Suprapubic skin (tissue), 3 donors: ENCODE measurements at regions not wholly inside any gene's neighbourhood (a gene's known extent, or its start where the extent isn't known, plus 50 kb on each side); places are given as distances from the start of the nearest gene placed in this dataset.

Experiments used
- POLR2A ChIP-seq, 2 donors: fragments of 450-650 bp; IDR thresholded peaks; one replicate each; pipeline ENCODE4 v1.6.1; 2017; ENCODE audit warnings: antibody characterized with exemption in 2 of 2, mild to moderate bottlenecking in 2 of 2, moderate library complexity in 2 of 2
- TF ChIP-seq, protein P1 (sequence below), 2 donors: fragments of 200-600 bp in 1 of 2; fragments of 450-650 bp in 1 of 2; sonication (generic) in 1 of 2; IDR thresholded peaks; one replicate each; pipeline ENCODE4 v1.5.1; 2016 to 2019; ENCODE audit warnings: antibody characterized with exemption in 2 of 2, mild to moderate bottlenecking in 1 of 2, moderate library complexity in 1 of 2

DNA sequence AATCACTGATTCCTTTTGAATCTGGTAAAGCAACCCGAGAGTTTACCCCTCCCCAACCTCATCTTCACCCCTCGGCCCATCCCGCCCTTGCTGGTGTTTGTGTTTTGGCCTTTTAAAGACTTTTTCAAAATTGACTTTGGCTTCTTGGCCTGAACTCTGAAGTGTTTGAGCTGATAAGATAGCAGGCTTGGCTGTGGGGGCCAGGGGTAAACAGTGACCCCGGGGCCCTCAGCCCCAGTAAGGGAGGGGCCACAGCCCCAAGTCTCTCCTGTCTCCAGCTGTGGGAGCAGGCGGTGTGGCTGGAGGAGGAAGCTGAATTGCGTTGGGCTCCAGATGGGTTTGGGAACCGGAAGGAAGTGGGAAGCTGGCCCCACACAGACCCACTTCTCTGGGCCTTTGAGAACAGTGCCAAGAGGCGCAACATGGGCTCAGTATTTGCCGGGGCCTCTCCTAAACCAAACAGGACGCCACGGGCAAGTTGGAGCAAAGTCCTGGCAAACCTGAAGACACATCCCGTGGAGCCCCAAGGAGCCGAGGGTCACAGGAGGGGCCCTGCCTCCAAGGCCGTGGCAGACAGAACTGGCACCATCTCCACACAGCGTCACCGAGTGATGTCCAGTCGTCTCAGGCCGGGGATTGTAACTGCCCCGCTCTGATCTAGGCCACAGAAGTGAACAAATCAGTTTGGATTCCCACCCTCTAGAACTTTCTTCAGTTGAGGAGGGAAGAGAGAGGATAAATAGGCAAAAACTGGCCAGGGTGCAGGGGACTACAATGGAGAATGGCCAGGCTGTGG is 54.3 kb upstream of the PTPN1 start:
- TF ChIP-seq POLR2A (IDR thresholded peaks at IDR 0.05): no peak
- TF ChIP-seq, protein P1, sequence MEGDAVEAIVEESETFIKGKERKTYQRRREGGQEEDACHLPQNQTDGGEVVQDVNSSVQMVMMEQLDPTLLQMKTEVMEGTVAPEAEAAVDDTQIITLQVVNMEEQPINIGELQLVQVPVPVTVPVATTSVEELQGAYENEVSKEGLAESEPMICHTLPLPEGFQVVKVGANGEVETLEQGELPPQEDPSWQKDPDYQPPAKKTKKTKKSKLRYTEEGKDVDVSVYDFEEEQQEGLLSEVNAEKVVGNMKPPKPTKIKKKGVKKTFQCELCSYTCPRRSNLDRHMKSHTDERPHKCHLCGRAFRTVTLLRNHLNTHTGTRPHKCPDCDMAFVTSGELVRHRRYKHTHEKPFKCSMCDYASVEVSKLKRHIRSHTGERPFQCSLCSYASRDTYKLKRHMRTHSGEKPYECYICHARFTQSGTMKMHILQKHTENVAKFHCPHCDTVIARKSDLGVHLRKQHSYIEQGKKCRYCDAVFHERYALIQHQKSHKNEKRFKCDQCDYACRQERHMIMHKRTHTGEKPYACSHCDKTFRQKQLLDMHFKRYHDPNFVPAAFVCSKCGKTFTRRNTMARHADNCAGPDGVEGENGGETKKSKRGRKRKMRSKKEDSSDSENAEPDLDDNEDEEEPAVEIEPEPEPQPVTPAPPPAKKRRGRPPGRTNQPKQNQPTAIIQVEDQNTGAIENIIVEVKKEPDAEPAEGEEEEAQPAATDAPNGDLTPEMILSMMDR (IDR thresholded peaks at IDR 0.05): no peak
